Fibroblast of pulmonary artery (primary cell): ENCODE measurements at regions not wholly inside any gene's neighbourhood (a gene's known extent, or its start where the extent isn't known, plus 50 kb on each side); places are given as distances from the start of the nearest gene placed in this dataset.

Experiments
- DNase-seq: peaks from one replicate; pipeline ENCODE4 v3.0.0-alpha.2; 2010; ENCODE audit warnings: low read depth
- H3K4me3 ChIP-seq: replicated peaks from 2 replicates; pipeline ENCODE4 v1.5.1; 2011; ENCODE audit warnings: low read depth, mild to moderate bottlenecking, control low read depth, low read length, moderate library complexity
- CTCF ChIP-seq: IDR thresholded peaks from 2 replicates; pipeline ENCODE4 v1.5.1; 2011; ENCODE audit warnings: mild to moderate bottlenecking, control low read depth, low read length, inconsistent platforms; ENCODE audit errors: missing control alignments

DNA sequence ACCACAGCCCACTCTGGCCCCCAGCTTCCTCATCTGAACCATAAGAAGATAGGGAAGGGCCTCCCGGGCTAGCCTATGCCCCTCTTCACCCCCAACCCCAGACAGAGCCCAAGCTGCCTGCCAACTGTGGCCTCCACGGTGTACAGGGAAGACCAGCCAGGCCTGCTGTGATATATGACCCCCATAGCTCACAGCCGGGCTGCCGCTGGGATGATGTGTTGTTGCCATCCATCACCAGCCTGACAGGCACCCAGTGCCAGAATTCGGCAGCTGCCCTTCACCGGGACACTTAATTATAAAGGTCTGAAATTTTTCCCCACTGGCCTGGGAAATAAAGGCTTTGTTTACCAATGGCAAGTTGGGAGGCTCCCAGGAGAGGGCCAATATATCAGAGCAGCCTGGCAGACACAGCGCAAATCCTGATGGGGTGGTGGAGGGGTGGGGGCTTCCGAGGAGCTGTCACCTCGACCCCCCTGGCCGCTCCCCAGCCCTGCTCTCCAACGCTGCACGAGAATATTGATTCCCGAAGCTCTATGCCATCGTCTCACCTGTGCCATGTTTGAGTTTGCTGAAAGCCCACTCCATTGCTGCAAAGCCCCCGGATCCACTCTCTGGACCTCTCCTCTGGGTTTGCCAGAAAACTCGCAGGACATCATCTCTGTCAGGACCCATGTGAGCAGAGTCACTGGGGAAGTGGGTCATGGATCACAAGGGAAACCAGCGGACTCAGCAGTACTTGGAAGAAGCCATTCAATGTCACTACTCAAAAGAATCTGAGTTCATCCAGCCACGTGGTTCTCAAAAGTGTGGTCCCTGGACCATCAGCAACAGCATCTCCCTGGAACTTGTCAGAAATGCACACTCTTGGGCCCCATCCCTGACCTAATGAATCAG lies 296.9 kb downstream of the MN1 start:
- H3K4me3 ChIP-seq: no peak overlapping the region

DNA sequence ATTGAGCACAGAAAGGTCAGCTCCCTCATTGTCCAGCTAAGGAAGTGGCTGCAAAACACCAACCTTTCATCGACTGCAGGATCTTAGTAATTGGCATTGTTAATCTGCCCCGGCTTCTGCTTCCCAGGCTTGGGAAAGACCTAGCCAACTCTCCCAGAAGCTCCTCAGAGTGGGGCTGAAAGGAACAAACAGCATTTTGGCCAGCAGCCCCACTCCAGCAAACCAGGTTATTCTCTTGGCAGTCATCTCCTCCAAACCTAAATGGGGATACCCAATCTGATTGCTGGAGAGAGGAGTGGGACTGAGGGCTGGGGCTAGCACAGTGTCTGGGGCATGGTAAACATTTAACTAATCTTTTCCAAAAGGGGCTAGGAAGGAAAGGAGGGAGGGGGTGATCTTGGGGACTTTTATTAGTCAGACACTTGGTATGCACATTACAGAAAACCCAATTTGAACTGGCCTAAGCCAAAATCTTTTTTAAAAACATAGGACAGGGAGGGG lies 294.4 kb downstream of the MN1 start:
- TF ChIP-seq CTCF: no peak
- no peak overlapping the region for H3K4me3 ChIP-seq
- DNase-seq: peak; percentile 59

More for the DNA sequence above, 296.9 kb downstream of the MN1 start:
- TF ChIP-seq CTCF: no peak
- DNase-seq: no peak

DNA sequence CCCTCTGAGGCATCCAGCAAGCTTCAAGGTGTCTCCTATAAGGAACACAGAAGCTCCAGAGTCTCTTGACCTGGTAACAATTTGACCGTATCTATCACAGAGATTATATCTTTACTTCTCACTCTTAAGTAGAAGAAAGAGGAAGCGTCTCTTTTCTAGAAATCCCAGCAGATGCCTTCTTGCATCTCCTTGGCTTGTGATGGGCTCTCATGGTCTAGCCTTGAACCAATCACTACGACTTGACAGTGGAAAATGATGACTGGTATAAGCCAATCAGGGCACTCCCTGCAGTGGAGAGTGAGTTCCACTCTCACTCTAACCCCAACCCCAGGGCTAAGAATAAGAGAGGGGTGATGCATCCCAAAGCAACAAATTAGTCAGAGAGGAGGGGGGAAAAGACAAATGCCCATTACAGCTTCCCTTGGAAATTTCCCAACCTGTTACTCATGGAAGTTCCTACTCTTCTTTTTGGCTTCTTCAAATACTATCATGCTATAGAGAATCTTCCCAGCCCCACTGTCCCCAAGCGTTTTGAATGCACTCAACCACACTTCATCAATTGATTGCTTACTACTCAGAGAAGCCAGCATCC lies 293.5 kb downstream of the MN1 start:
- TF ChIP-seq CTCF: no peak
- DNase-seq: no peak

DNA sequence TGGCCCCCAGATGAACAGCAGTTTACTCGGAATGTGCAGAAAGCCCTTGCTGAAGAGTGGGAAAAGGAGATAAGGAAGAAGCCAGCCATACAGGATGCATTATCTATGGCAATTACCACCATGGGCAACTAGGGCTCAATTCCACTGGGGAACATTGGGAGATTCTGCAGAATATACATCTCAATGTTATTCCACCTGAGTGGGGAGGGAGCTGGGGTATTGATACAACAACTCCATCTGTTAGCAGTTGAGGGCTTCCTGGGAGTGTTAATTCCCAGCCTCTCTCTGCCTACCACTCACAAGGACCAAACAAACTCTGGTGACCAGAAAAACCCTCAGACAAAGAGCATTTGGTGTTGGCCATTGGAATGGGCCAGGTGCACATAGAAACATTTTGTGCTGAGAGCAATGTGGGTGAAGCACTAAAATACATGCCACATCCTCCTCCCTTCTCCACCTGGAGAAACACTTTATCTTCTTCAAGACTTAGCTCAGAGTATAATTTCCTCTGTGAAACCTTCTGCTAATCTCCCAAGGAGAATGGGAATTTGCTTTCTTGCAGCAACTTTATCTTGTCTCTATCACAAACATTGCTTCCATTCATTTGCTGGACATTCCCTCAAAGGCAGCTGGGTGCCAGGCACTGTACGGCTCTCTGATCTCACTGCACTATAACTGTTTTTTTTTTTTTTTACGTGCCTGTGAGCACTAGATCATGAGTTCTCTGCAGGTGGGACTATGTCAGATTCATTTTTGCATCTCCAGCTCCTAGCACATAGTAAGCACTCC lies 292.2 kb downstream of the MN1 start:
- no peak for TF ChIP-seq CTCF
- H3K4me3 ChIP-seq: no peak overlapping the region
- DNase-seq: no peak

More for the DNA sequence above, 293.5 kb downstream of the MN1 start:
- H3K4me3 ChIP-seq: no peak overlapping the region

- no peak overlapping the region for H3K4me3 ChIP-seq
- DNase-seq: no peak
- TF ChIP-seq CTCF: no peak
Measured at GRCh38 chr22:27510024-27510423, 291.5 kb downstream of the MN1 start.

- no peak for TF ChIP-seq CTCF
- peak; percentile 99 for DNase-seq
- no peak overlapping the region for H3K4me3 ChIP-seq
Measured at GRCh38 chr22:27512283-27512761, 289.2 kb downstream of the MN1 start.
